OCI-LY3 (cell line): ENCODE measurements at regions not wholly inside any gene's neighbourhood (a gene's known extent, or its start where the extent isn't known, plus 50 kb on each side); places are given as distances from the start of the nearest gene placed in this dataset.

ENCODE experiments used
- EZH2phosphoT487 ChIP-seq: fragments of 200-600 bp; shearing (Covaris generic); IDR thresholded peaks from 2 replicates; pipeline ENCODE4 v1.6.1; 2018; ENCODE audit warnings: antibody characterized with exemption, mixed run types, low read depth
- TF ChIP-seq, protein P1 (sequence below): fragments of 200-600, 300-600 bp; sonication (generic); IDR thresholded peaks from 2 replicates; pipeline ENCODE4 v1.5.1; 2014; ENCODE audit warnings: antibody characterized with exemption, low read length, low read depth

DNA sequence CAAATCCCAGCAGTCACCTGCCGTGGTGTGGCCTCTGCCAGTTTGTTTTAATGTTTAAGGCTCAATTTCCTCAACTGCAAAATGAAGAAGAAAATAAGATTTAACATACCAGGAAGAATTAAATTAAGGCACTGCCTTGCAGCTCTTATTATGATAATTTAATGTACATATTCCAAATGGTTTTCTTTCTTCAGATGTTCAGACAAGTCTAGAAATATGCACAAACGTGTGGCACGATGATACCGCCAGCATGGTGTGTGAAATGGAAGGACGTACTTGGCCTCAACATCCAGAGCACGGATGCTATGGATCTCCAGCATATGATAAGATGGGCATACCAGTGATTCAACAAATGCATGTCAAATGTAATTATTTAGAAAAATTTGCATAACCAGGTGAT, 959.4 kb upstream of the TMEM132C start:
- TF ChIP-seq, protein P1, sequence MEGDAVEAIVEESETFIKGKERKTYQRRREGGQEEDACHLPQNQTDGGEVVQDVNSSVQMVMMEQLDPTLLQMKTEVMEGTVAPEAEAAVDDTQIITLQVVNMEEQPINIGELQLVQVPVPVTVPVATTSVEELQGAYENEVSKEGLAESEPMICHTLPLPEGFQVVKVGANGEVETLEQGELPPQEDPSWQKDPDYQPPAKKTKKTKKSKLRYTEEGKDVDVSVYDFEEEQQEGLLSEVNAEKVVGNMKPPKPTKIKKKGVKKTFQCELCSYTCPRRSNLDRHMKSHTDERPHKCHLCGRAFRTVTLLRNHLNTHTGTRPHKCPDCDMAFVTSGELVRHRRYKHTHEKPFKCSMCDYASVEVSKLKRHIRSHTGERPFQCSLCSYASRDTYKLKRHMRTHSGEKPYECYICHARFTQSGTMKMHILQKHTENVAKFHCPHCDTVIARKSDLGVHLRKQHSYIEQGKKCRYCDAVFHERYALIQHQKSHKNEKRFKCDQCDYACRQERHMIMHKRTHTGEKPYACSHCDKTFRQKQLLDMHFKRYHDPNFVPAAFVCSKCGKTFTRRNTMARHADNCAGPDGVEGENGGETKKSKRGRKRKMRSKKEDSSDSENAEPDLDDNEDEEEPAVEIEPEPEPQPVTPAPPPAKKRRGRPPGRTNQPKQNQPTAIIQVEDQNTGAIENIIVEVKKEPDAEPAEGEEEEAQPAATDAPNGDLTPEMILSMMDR, result no peak
- no peak for TF ChIP-seq EZH2phosphoT487
